ENCODE measurements at regions not wholly inside any gene's neighbourhood (a gene's known extent, or its start where the extent isn't known, plus 50 kb on each side); places are given as distances from the start of the nearest gene placed in this dataset.
A peak's percentile ranks its signal among the peaks of the same experiment; 100 is the strongest.
"Not testable (repeated sequence)": the region's sequence is repeated elsewhere in the genome, so short reads cannot be mapped to it uniquely, and the experiment has no call there.

- no peak for DNase-seq
Observed at GRCh38 chr7:130789436-130789835, 55.4 kb upstream of the KLF14 start.

GRCh38 chr7:130791746-130792145 is 57.7 kb upstream of the KLF14 start:
- no peak for DNase-seq

GRCh38 chr7:130793855-130794618 is 60.0 kb upstream of the KLF14 start:
- no peak for DNase-seq

GRCh38 chr7:130794619-130794922 is 60.6 kb upstream of the KLF14 start:
- no peak for DNase-seq

- not testable (repeated sequence) for DNase-seq
Observed at GRCh38 chr7:130796425-130796824, 62.4 kb upstream of the KLF14 start.

- no peak for DNase-seq
Observed at GRCh38 chr7:130803127-130803526, 69.1 kb upstream of the KLF14 start.

GRCh38 chr7:130804220-130804619 is 70.2 kb upstream of the KLF14 start:
- DNase-seq, result no peak

GRCh38 chr7:130812819-130813218 is 78.8 kb upstream of the KLF14 start:
- not testable (repeated sequence) for DNase-seq

- DNase-seq, result peak; percentile 4
Observed at GRCh38 chr7:130814778-130815335, 80.8 kb upstream of the KLF14 start.

GRCh38 chr7:130818056-130818455 is 84.0 kb upstream of the KLF14 start:
- DNase-seq, result no peak

GRCh38 chr7:130821864-130822263 is 87.9 kb upstream of the KLF14 start:
- DNase-seq, result no peak

- DNase-seq, result no peak
Observed at GRCh38 chr7:130822642-130823041, 88.6 kb upstream of the KLF14 start.

- DNase-seq, result no peak
Observed at GRCh38 chr7:130823060-130823459, 89.1 kb upstream of the KLF14 start.

- no peak for DNase-seq
Observed at GRCh38 chr7:130825819-130826218, 91.8 kb upstream of the KLF14 start.

GRCh38 chr7:130829415-130829814 is 95.4 kb upstream of the KLF14 start:
- DNase-seq, result no peak

- no peak for DNase-seq
Observed at GRCh38 chr7:130831322-130831721, 97.3 kb upstream of the KLF14 start.

- DNase-seq, result peak; percentile 64
Observed at GRCh38 chr7:130831817-130832481, 97.9 kb upstream of the KLF14 start.

- no peak for DNase-seq
Observed at GRCh38 chr7:130838738-130839137, 104.7 kb upstream of the KLF14 start.

- DNase-seq, result no peak
Observed at GRCh38 chr7:130840599-130840998, 106.6 kb upstream of the KLF14 start.

GRCh38 chr7:130841416-130841815 is 107.4 kb upstream of the KLF14 start:
- DNase-seq, result peak; percentile 69

- no peak for DNase-seq
Observed at GRCh38 chr7:130843703-130844102, 109.7 kb upstream of the KLF14 start.

GRCh38 chr7:130844811-130845580 is 111.0 kb upstream of the KLF14 start:
- DNase-seq, result no peak

- DNase-seq, result no peak
Observed at GRCh38 chr7:130845581-130846085, 111.6 kb upstream of the KLF14 start.
